Nephron (organoid): ENCODE measurements at regions not wholly inside any gene's neighbourhood (a gene's known extent, or its start where the extent isn't known, plus 50 kb on each side); places are given as distances from the start of the nearest gene placed in this dataset.

Experiments used
- H3K27ac Mint-ChIP-seq, 3 experiments: 2 replicates each; pipeline ENCODE4 v1.8.0; 2020; ENCODE audit warnings: mixed read lengths in 3 of 3, mild to moderate bottlenecking in 2 of 3, moderate library complexity in 1 of 3
- H3K27me3 Mint-ChIP-seq: 2 replicates; pipeline ENCODE4 v1.8.0; 2021; ENCODE audit warnings: low read depth, mild to moderate bottlenecking, moderate library complexity, mixed read lengths
- H3K36me3 Mint-ChIP-seq: 2 replicates; pipeline ENCODE4 v1.8.0; 2020; ENCODE audit warnings: low read depth, mixed read lengths
- H3K4me1 Mint-ChIP-seq: 2 replicates; pipeline ENCODE4 v1.8.0; 2020; ENCODE audit warnings: mixed read lengths
- H3K4me3 Mint-ChIP-seq, 3 experiments: 2 replicates each; pipeline ENCODE4 v1.8.0; 2020; ENCODE audit warnings: mild to moderate bottlenecking in 3 of 3, mixed read lengths in 3 of 3, moderate library complexity in 2 of 3
- H3K9me3 Mint-ChIP-seq: 2 replicates; pipeline ENCODE4 v1.8.0; 2020; ENCODE audit warnings: mixed read lengths
- CTCF ChIP-seq, 3 experiments: fragments of 200-600 bp; sonication (generic); IDR thresholded peaks; one replicate each; pipeline ENCODE4 v1.5.0; 2021; ENCODE audit warnings: antibody characterized with exemption in 3 of 3; ENCODE audit not compliant: unreplicated experiment in 3 of 3

GRCh38 chr11:95327273-95327948, 96.4 kb upstream of the SESN3 start:
- TF ChIP-seq CTCF (IDR thresholded peaks at IDR 0.05; ENCODE audit: unreplicated experiment in 3 of 3) = no peak
- Mint-ChIP-seq H3K4me3 (no peak overlapping the region), H3K4me1 (peaks cover 48% of the 10 kb centered on the region), H3K36me3 (peaks cover 3% of the 10 kb centered on the region), H3K27me3 (no peaks in the 10 kb centered on the region), H3K9me3 (peaks cover 11% of the 10 kb centered on the region), H3K27ac (no peak overlapping the region)

GRCh38 chr11:95325777-95326258, 94.8 kb upstream of the SESN3 start:
- Mint-ChIP-seq H3K27ac (peak overlapping the region; percentile 46 to 61 (median 53)), H3K27me3 (no peaks in the 10 kb centered on the region), H3K36me3 (peaks cover 8% of the 10 kb centered on the region), H3K4me3 (no peak overlapping the region), H3K9me3 (peaks cover 16% of the 10 kb centered on the region), H3K4me1 (peaks cover 39% of the 10 kb centered on the region)
- no peak for TF ChIP-seq CTCF (IDR thresholded peaks at IDR 0.05; ENCODE audit: unreplicated experiment in 3 of 3)

- TF ChIP-seq CTCF (IDR thresholded peaks at IDR 0.05; ENCODE audit: unreplicated experiment in 3 of 3) = no peak
- Mint-ChIP-seq H3K36me3 (peaks cover 8% of the 10 kb centered on the region), H3K27ac (peak overlapping the region in 2 of 3 experiments; percentile 46 to 53), H3K9me3 (peaks cover 16% of the 10 kb centered on the region), H3K27me3 (no peaks in the 10 kb centered on the region), H3K4me1 (peaks cover 31% of the 10 kb centered on the region), H3K4me3 (no peak overlapping the region)
These were observed 93.8 kb upstream of the SESN3 start for GRCh38 chr11:95324826-95325225.

- Mint-ChIP-seq H3K4me3 (no peak overlapping the region), H3K36me3 (peaks cover 8% of the 10 kb centered on the region), H3K9me3 (peaks cover 16% of the 10 kb centered on the region), H3K4me1 (peaks cover 32% of the 10 kb centered on the region), H3K27me3 (no peaks in the 10 kb centered on the region), H3K27ac (peak overlapping the region in 2 of 3 experiments; percentile 57 to 68)
- no peak for TF ChIP-seq CTCF (IDR thresholded peaks at IDR 0.05; ENCODE audit: unreplicated experiment in 3 of 3)
These were observed 91.5 kb upstream of the SESN3 start for GRCh38 chr11:95322539-95322938.

GRCh38 chr11:95318498-95318897, 87.5 kb upstream of the SESN3 start:
- no peak for TF ChIP-seq CTCF (IDR thresholded peaks at IDR 0.05; ENCODE audit: unreplicated experiment in 3 of 3)
- Mint-ChIP-seq H3K36me3 (peaks cover 8% of the 10 kb centered on the region), H3K27ac (peak overlapping the region; percentile 87 to 95 (median 94)), H3K9me3 (peaks cover 13% of the 10 kb centered on the region), H3K4me3 (no peak overlapping the region), H3K27me3 (no peaks in the 10 kb centered on the region), H3K4me1 (peaks cover 19% of the 10 kb centered on the region)

- Mint-ChIP-seq H3K27ac (no peak overlapping the region), H3K4me1 (peaks cover 6% of the 10 kb centered on the region), H3K27me3 (no peaks in the 10 kb centered on the region), H3K36me3 (no peaks in the 10 kb centered on the region), H3K9me3 (no peaks in the 10 kb centered on the region), H3K4me3 (no peak overlapping the region)
- no peak for TF ChIP-seq CTCF (IDR thresholded peaks at IDR 0.05; ENCODE audit: unreplicated experiment in 3 of 3)
These were observed 77.6 kb upstream of the SESN3 start for GRCh38 chr11:95308512-95309035.
